Esophagus (tissue), 2 donors: ENCODE measurements at regions not wholly inside any gene's neighbourhood (a gene's known extent, or its start where the extent isn't known, plus 50 kb on each side); places are given as distances from the start of the nearest gene placed in this dataset.

Experiments used
- H3K27ac ChIP-seq, 2 donors: one replicate each; pipeline ENCODE4 v1.5.1; 2013; ENCODE audit warnings: low read depth in 2 of 2, mild to moderate bottlenecking in 2 of 2, inconsistent platforms in 1 of 2, low read length in 1 of 2, moderate library complexity in 1 of 2
- H3K27me3 ChIP-seq, 2 donors: one replicate each; pipeline ENCODE4 v1.6.1; 2013; ENCODE audit warnings: low read length in 2 of 2, control low read depth in 1 of 2, mild to moderate bottlenecking in 1 of 2; ENCODE audit not compliant: insufficient read depth in 2 of 2, control insufficient read depth in 1 of 2
- H3K36me3 ChIP-seq, 2 donors: one replicate each; pipeline ENCODE4 v1.6.1; 2013; ENCODE audit warnings: low read length in 1 of 2; ENCODE audit not compliant: control insufficient read depth in 2 of 2, insufficient read depth in 2 of 2
- H3K4me1 ChIP-seq, 2 donors: one replicate each; pipeline ENCODE4 v1.6.1; 2013; ENCODE audit warnings: low read length in 1 of 2; ENCODE audit not compliant: control insufficient read depth in 2 of 2, insufficient read depth in 2 of 2
- H3K4me3 ChIP-seq, 2 donors: one replicate each; pipeline ENCODE4 v1.5.1; 2013; ENCODE audit warnings: low read length in 2 of 2, mild to moderate bottlenecking in 2 of 2, low read depth in 1 of 2, moderate library complexity in 1 of 2
- H3K9me3 ChIP-seq, 2 donors: one replicate each; pipeline ENCODE4 v1.6.1; 2013; ENCODE audit warnings: mild to moderate bottlenecking in 2 of 2, low read depth in 1 of 2, low read length in 1 of 2, moderate library complexity in 1 of 2; ENCODE audit not compliant: control insufficient read depth in 2 of 2, insufficient read depth in 1 of 2
- WGBS, 2 donors: extraction: QIAGEN DNeasy Blood & Tissue Kit; methylation state at CpG; one replicate each; pipeline ENCODE4 v1.1.7; 2013; 5-methylcytosine and 5-hydroxymethylcytosine counted together
- donor health status: healthy with polysubstance abuse.
- donor health status: Bipolar disorder and iron deficiency.

GRCh38 chr10:33807531-33808359 lies 473.3 kb upstream of the NRP1 start:
- Histone ChIP-seq H3K27ac (no peak overlapping the region), H3K36me3 (no peaks in the 10 kb centered on the region), H3K9me3 (no peaks in the 10 kb centered on the region), H3K4me3 (no peak overlapping the region), H3K4me1 (no peaks in the 10 kb centered on the region), H3K27me3 (no peaks in the 10 kb centered on the region)
- 89 to 92% methylated on average over 11 of the region's 11 CpGs for WGBS, 2 donors

- 91 to 97% methylated on average over 2 of the region's 2 CpGs for WGBS, 2 donors
- Histone ChIP-seq H3K4me3 (no peak overlapping the region), H3K27me3 (no peaks in the 10 kb centered on the region), H3K4me1 (no peaks in the 10 kb centered on the region), H3K27ac (no peak overlapping the region), H3K36me3 (no peaks in the 10 kb centered on the region), H3K9me3 (no peaks in the 10 kb centered on the region)
Measured at GRCh38 chr10:33805831-33806230, 471.4 kb upstream of the NRP1 start.

GRCh38 chr10:33804584-33804983 lies 470.1 kb upstream of the NRP1 start:
- no peaks in the 10 kb centered on the region for H3K9me3 ChIP-seq
- H3K27ac ChIP-seq: no peak overlapping the region
- no peaks in the 10 kb centered on the region for H3K36me3 ChIP-seq
- WGBS, 2 donors: 63 to 68% methylated on average over 10 of the region's 10 CpGs
- H3K27me3 ChIP-seq: no peaks in the 10 kb centered on the region
- no peaks in the 10 kb centered on the region for H3K4me1 ChIP-seq
- no peak overlapping the region for H3K4me3 ChIP-seq

- H3K27ac ChIP-seq: no peak overlapping the region
- WGBS, 2 donors: 89 to 97% methylated on average over 3 of the region's 3 CpGs
Measured at GRCh38 chr10:33803248-33803647, 468.8 kb upstream of the NRP1 start.

GRCh38 chr10:33802566-33802965 lies 468.1 kb upstream of the NRP1 start:
- H3K4me1 ChIP-seq: no peaks in the 10 kb centered on the region
- H3K9me3 ChIP-seq: no peaks in the 10 kb centered on the region
- H3K4me3 ChIP-seq: no peak overlapping the region
- no peaks in the 10 kb centered on the region for H3K27me3 ChIP-seq
- H3K27ac ChIP-seq: no peak overlapping the region
- no peaks in the 10 kb centered on the region for H3K36me3 ChIP-seq
- 92 to 94% methylated on average over 4 of the region's 4 CpGs for WGBS, 2 donors

More at GRCh38 chr10:33803248-33803647, 468.8 kb upstream of the NRP1 start:
- Histone ChIP-seq H3K4me1 (no peaks in the 10 kb centered on the region), H3K4me3 (no peak overlapping the region), H3K27me3 (no peaks in the 10 kb centered on the region), H3K36me3 (no peaks in the 10 kb centered on the region), H3K9me3 (no peaks in the 10 kb centered on the region)

GRCh38 chr10:33801705-33802104 lies 467.2 kb upstream of the NRP1 start:
- Histone ChIP-seq H3K4me1 (no peaks in the 10 kb centered on the region), H3K36me3 (no peaks in the 10 kb centered on the region), H3K4me3 (no peak overlapping the region), H3K27ac (no peak overlapping the region), H3K9me3 (no peaks in the 10 kb centered on the region), H3K27me3 (no peaks in the 10 kb centered on the region)
- WGBS, 2 donors: 90 to 93% methylated on average over 2 of the region's 2 CpGs

GRCh38 chr10:33800986-33801385 lies 466.5 kb upstream of the NRP1 start:
- H3K27ac ChIP-seq: no peak overlapping the region
- no peaks in the 10 kb centered on the region for H3K9me3 ChIP-seq
- no peaks in the 10 kb centered on the region for H3K36me3 ChIP-seq
- no peaks in the 10 kb centered on the region for H3K27me3 ChIP-seq
- no peaks in the 10 kb centered on the region for H3K4me1 ChIP-seq
- no peak overlapping the region for H3K4me3 ChIP-seq

- Histone ChIP-seq H3K36me3 (no peaks in the 10 kb centered on the region), H3K27ac (no peak overlapping the region), H3K9me3 (no peaks in the 10 kb centered on the region), H3K4me1 (no peaks in the 10 kb centered on the region), H3K4me3 (no peak overlapping the region), H3K27me3 (no peaks in the 10 kb centered on the region)
- 78 to 82% methylated on average over 5 of the region's 5 CpGs for WGBS, 2 donors
Measured at GRCh38 chr10:33800545-33800944, 466.1 kb upstream of the NRP1 start.

GRCh38 chr10:33799944-33800323 lies 465.5 kb upstream of the NRP1 start:
- H3K36me3 ChIP-seq: no peaks in the 10 kb centered on the region
- H3K27me3 ChIP-seq: no peaks in the 10 kb centered on the region
- WGBS, 2 donors: 93 to 96% methylated on average over 5 of the region's 5 CpGs
- H3K4me3 ChIP-seq: no peak overlapping the region
- H3K9me3 ChIP-seq: no peaks in the 10 kb centered on the region
- H3K27ac ChIP-seq: no peak overlapping the region
- no peaks in the 10 kb centered on the region for H3K4me1 ChIP-seq

GRCh38 chr10:33799281-33799943 lies 464.9 kb upstream of the NRP1 start:
- Histone ChIP-seq H3K4me3 (no peak overlapping the region), H3K4me1 (no peaks in the 10 kb centered on the region), H3K27me3 (no peaks in the 10 kb centered on the region), H3K36me3 (no peaks in the 10 kb centered on the region), H3K9me3 (no peaks in the 10 kb centered on the region), H3K27ac (no peak overlapping the region)
- 48 to 57% methylated on average over 4 of the region's 4 CpGs for WGBS, 2 donors
